CD4-positive, alpha-beta T cell treated with Interleukin-10 for 1 hour (primary cell): ENCODE measurements at regions not wholly inside any gene's neighbourhood (a gene's known extent, or its start where the extent isn't known, plus 50 kb on each side); places are given as distances from the start of the nearest gene placed in this dataset.

ENCODE experiments used
- DNase-seq: peaks from one replicate; pipeline ENCODE4 v3.0.0-alpha.2; 2020

- DNase-seq: no peak
These were observed 55.1 kb downstream of the KIF4B start for GRCh38 chr5:155068616-155069100.

GRCh38 chr5:155069961-155070360 lies 56.4 kb downstream of the KIF4B start:
- no peak for DNase-seq

GRCh38 chr5:155070781-155071180 lies 57.2 kb downstream of the KIF4B start:
- DNase-seq: no peak

- no peak for DNase-seq
These were observed 62.8 kb downstream of the KIF4B start for GRCh38 chr5:155076379-155076778.

GRCh38 chr5:155079698-155080097 lies 66.1 kb downstream of the KIF4B start:
- DNase-seq: no peak

- DNase-seq: no peak
These were observed 67.2 kb downstream of the KIF4B start for GRCh38 chr5:155080721-155081120.

- DNase-seq: no peak
These were observed 68.1 kb downstream of the KIF4B start for GRCh38 chr5:155081618-155082017.

- DNase-seq: no peak
These were observed 68.8 kb downstream of the KIF4B start for GRCh38 chr5:155082401-155082800.

- DNase-seq: no peak
These were observed 71.9 kb downstream of the KIF4B start for GRCh38 chr5:155085282-155085989.

GRCh38 chr5:155087036-155087435 lies 73.5 kb downstream of the KIF4B start:
- DNase-seq: no peak

- no peak for DNase-seq
These were observed 75.3 kb downstream of the KIF4B start for GRCh38 chr5:155088811-155089210.

- DNase-seq: no peak
These were observed 76.1 kb downstream of the KIF4B start for GRCh38 chr5:155089643-155090042.

GRCh38 chr5:155091063-155091648 lies 77.6 kb downstream of the KIF4B start:
- DNase-seq: no peak

GRCh38 chr5:155091768-155092717 lies 78.5 kb downstream of the KIF4B start:
- no peak for DNase-seq

- no peak for DNase-seq
These were observed 80.9 kb downstream of the KIF4B start for GRCh38 chr5:155094455-155094854.

GRCh38 chr5:155097995-155098394 lies 84.4 kb downstream of the KIF4B start:
- DNase-seq: no peak

GRCh38 chr5:155098433-155098832 lies 84.9 kb downstream of the KIF4B start:
- DNase-seq: no peak

GRCh38 chr5:155101697-155102096 lies 88.1 kb downstream of the KIF4B start:
- no peak for DNase-seq

- no peak for DNase-seq
These were observed 89.6 kb downstream of the KIF4B start for GRCh38 chr5:155103146-155103545.

- DNase-seq: no peak
These were observed 90.9 kb downstream of the KIF4B start for GRCh38 chr5:155104441-155104840.

GRCh38 chr5:155106221-155106620 lies 92.7 kb downstream of the KIF4B start:
- DNase-seq: no peak

GRCh38 chr5:155113888-155114287 lies 100.3 kb downstream of the KIF4B start:
- DNase-seq: no peak

- no peak for DNase-seq
These were observed 101.1 kb downstream of the KIF4B start for GRCh38 chr5:155114655-155115054.
